MCF 10A (cell line): ENCODE measurements at regions not wholly inside any gene's neighbourhood (a gene's known extent, or its start where the extent isn't known, plus 50 kb on each side); places are given as distances from the start of the nearest gene placed in this dataset.

Experiments
- BruUV-seq: library from RNA; stranded (reverse); fragments of 400-500 nt; replicated peaks from 2 replicates; lab custom pipeline; 2021; lab: Mats Ljungman, UMichigan
- CTCF ChIA-PET: fragments of 300-600 bp; sonication (Branson Sonifier 250); formaldehyde crosslinking; extraction: SDS; loops from one replicate; lab custom pipeline; 2021; ENCODE audit warnings: antibody characterized with exemption, inconsistent platforms; lab: Yijun Ruan, JAX
- POLR2A ChIA-PET: fragments of 300-600, 350-650 bp; sonication (Branson Sonifier 250); formaldehyde crosslinking; extraction: SDS; loops from one replicate; lab custom pipeline; 2020; ENCODE audit warnings: antibody characterized with exemption, inconsistent platforms; lab: Yijun Ruan, JAX
- DNase-seq: peaks from one replicate; pipeline ENCODE4 v3.0.0-alpha.2; 2018; ENCODE audit not compliant: unreplicated experiment
- H3K27ac Mint-ChIP-seq: one replicate; pipeline ENCODE4 v1.8.0; 2022; ENCODE audit warnings: mild to moderate bottlenecking, low read depth, mixed read lengths; ENCODE audit not compliant: unreplicated experiment
- H3K27me3 Mint-ChIP-seq: one replicate; pipeline ENCODE4 v1.8.0; 2022; ENCODE audit warnings: mixed read lengths; ENCODE audit not compliant: insufficient read depth, unreplicated experiment
- H3K36me3 Mint-ChIP-seq: one replicate; pipeline ENCODE4 v1.8.0; 2022; ENCODE audit warnings: mild to moderate bottlenecking, moderate library complexity, mixed read lengths; ENCODE audit not compliant: insufficient read depth, unreplicated experiment
- H3K4me1 Mint-ChIP-seq: one replicate; pipeline ENCODE4 v1.8.0; 2022; ENCODE audit warnings: mixed read lengths; ENCODE audit not compliant: insufficient read depth, unreplicated experiment
- H3K4me3 Mint-ChIP-seq: one replicate; pipeline ENCODE4 v1.8.0; 2022; ENCODE audit warnings: mild to moderate bottlenecking, moderate library complexity, mixed read lengths; ENCODE audit not compliant: unreplicated experiment
- H3K9me3 Mint-ChIP-seq: one replicate; pipeline ENCODE4 v1.8.0; 2022; ENCODE audit warnings: mixed read lengths; ENCODE audit not compliant: unreplicated experiment
- intact Hi-C: fragments of 100-400 bp; cut with micrococcal nuclease; formaldehyde crosslinking; loops from 2 replicates; pipeline ENCODE4 v1.14.1; 2022
- TF ChIP-seq, protein P1 (sequence below): fragments of 200-600 bp; IDR thresholded peaks from one replicate; pipeline ENCODE4 v1.8.0; 2022; ENCODE audit warnings: antibody characterized with exemption, mild to moderate bottlenecking; ENCODE audit not compliant: unreplicated experiment

DNA sequence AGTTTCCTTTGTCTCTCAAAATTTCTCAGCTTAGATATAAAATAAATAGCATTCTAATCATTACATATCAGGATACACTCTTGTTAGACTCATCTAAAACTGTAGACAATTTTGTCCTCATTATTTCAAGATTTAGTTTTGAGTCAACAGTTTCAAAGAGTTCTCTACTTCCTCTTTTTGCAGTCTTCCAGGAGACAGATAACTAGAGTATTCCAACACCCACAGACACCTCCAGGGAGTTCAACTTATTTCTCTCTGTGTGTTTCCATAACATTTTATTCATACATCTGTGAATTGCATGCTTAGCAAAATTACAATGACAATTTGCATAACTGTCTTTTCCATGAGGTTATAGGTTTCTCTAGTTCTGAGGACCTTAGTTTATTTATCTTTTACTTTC lies 166.6 kb upstream of the HNMT start:
- CTCF ChIA-PET, result no interaction called here
- BruUV-seq, result no TSS peak
- DNase-seq, result no peak
- POLR2A ChIA-PET, result no interaction called here
- TF ChIP-seq, protein P1, sequence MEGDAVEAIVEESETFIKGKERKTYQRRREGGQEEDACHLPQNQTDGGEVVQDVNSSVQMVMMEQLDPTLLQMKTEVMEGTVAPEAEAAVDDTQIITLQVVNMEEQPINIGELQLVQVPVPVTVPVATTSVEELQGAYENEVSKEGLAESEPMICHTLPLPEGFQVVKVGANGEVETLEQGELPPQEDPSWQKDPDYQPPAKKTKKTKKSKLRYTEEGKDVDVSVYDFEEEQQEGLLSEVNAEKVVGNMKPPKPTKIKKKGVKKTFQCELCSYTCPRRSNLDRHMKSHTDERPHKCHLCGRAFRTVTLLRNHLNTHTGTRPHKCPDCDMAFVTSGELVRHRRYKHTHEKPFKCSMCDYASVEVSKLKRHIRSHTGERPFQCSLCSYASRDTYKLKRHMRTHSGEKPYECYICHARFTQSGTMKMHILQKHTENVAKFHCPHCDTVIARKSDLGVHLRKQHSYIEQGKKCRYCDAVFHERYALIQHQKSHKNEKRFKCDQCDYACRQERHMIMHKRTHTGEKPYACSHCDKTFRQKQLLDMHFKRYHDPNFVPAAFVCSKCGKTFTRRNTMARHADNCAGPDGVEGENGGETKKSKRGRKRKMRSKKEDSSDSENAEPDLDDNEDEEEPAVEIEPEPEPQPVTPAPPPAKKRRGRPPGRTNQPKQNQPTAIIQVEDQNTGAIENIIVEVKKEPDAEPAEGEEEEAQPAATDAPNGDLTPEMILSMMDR, result no peak
- Mint-ChIP-seq H3K9me3 (peaks cover 7% of the 10 kb centered on the region), H3K27me3 (no peaks in the 10 kb centered on the region), H3K36me3 (no peaks in the 10 kb centered on the region), H3K4me1 (no peaks in the 10 kb centered on the region), H3K27ac (no peak overlapping the region), H3K4me3 (no peak overlapping the region)
- intact Hi-C loops, result no loop called here

DNA sequence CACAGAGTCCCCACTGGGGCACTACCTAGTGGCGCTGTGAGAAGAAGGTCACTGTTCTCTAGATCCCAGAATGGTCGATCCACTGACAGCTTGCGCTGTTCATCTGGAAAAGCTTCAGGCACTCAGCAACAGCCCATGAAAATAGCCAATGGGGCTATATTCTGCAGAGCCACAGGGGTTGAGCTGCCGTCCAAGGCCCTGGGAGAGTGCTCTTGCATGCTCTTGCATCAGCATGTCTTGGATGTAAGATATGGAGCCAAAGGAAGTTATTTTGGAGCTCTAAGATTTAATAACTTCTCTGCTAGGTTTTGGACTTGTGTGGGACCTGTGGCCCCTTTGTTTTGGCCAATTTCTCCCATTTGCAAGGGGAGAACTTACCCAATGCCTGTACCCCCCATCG lies 164.7 kb upstream of the HNMT start:
- ChIA-PET POLR2A (no interaction called here), CTCF (no interaction called here)
- intact Hi-C loops, result no loop called here
- Mint-ChIP-seq H3K4me3 (no peak overlapping the region), H3K27me3 (no peaks in the 10 kb centered on the region), H3K4me1 (no peaks in the 10 kb centered on the region), H3K27ac (no peak overlapping the region), H3K9me3 (peaks cover 7% of the 10 kb centered on the region), H3K36me3 (no peaks in the 10 kb centered on the region)
- BruUV-seq, result no TSS peak
- DNase-seq, result no peak
- TF ChIP-seq, protein P1, result no peak

DNA sequence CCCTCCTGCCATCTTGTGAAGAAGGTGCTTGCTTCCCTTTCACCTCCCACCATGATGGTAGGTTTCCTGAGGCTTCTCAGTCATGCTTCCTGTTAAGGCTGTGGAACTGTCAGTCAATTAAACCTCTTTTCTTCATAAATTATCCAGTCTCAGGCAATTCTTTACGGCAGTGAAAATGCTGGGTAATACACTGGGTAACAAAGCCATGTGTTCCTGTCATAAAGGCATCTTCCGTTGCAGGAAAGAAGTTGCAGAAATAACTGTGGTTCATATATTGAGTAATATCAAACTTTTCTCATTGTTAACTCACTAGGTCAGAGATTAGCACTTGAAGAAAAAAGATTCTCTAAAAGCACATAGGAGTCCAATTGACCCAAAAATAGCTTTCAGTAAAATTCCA lies 163.9 kb upstream of the HNMT start:
- Mint-ChIP-seq H3K27ac (no peak overlapping the region), H3K4me1 (no peaks in the 10 kb centered on the region), H3K27me3 (no peaks in the 10 kb centered on the region), H3K4me3 (no peak overlapping the region), H3K36me3 (no peaks in the 10 kb centered on the region), H3K9me3 (peaks cover 7% of the 10 kb centered on the region)
- ChIA-PET CTCF (no interaction called here), POLR2A (no interaction called here)
- no peak for DNase-seq
- no TSS peak for BruUV-seq
- intact Hi-C loops, result no loop called here
- TF ChIP-seq, protein P1, result no peak

DNA sequence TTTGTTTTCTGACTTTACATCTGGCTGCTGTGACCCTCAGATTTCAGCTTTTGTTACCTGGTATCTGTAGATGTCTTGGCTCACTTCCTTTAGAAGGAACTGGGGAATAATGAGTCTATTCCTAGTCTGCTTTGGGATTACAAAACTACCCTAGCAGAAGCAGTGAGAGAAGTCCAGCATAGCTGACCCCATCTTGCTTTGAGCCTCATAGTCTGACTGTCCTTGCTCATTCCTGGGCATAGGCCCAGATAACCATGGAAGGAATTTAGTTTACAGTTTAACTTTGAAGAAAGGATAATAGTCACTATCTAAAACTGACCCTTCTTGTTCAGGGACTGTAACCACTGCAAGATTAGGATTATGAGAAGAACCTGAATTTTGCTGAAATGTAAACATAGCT lies 163.0 kb upstream of the HNMT start:
- H3K9me3 Mint-ChIP-seq, result peaks cover 7% of the 10 kb centered on the region
- TF ChIP-seq, protein P1, result no peak
- DNase-seq, result no peak
- no peaks in the 10 kb centered on the region for H3K36me3 Mint-ChIP-seq
- BruUV-seq, result no TSS peak
- H3K27ac Mint-ChIP-seq, result no peak overlapping the region
- ChIA-PET CTCF (no interaction called here), POLR2A (no interaction called here)
- H3K4me3 Mint-ChIP-seq, result no peak overlapping the region
- H3K27me3 Mint-ChIP-seq, result no peaks in the 10 kb centered on the region
- intact Hi-C loops, result no loop called here
- no peaks in the 10 kb centered on the region for H3K4me1 Mint-ChIP-seq
